ENCODE measurements at regions not wholly inside any gene's neighbourhood (a gene's known extent, or its start where the extent isn't known, plus 50 kb on each side); places are given as distances from the start of the nearest gene placed in this dataset.

GRCh38 chr12:20205854-20206253 lies 162.5 kb upstream of the PDE3A start:
- Mint-ChIP-seq H3K36me3 (ENCODE audit: low read depth) (no peaks in the 10 kb centered on the region), H3K27ac (no peak overlapping the region)

DNA sequence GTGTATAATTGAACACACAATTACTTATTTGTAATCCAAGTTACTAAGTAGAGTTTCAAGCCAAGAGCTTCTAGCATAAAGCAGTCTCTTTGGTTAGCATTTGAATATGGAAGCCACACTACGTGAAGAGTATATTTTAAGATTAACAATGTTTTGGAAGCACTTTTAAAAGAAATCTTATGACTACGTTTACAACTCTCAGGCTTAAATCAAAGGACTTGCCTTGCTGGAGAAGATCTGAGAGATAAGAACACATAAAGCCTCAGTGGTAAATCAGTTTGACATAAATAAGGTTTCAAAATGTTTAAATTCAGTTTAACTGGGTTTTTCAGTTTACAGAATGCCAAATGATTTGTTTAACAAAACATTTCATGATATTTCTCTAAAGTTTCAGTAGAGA lies 161.9 kb upstream of the PDE3A start:
- H3K27ac Mint-ChIP-seq, result no peak overlapping the region
- no peaks in the 10 kb centered on the region for H3K9me3 Mint-ChIP-seq
- DNase-seq (ENCODE audit: low spot score), result no peak
- H3K27me3 Mint-ChIP-seq (ENCODE audit: low read depth), result no peaks in the 10 kb centered on the region
- H3K4me1 Mint-ChIP-seq (ENCODE audit: low read depth), result no peaks in the 10 kb centered on the region
- intact Hi-C loops (cut with micrococcal nuclease), result no loop called here
- H3K36me3 Mint-ChIP-seq (ENCODE audit: low read depth), result no peaks in the 10 kb centered on the region
- H3K4me3 Mint-ChIP-seq (ENCODE audit: low read depth), result no peak overlapping the region

More at GRCh38 chr12:20205854-20206253, 162.5 kb upstream of the PDE3A start:
- no peak for DNase-seq (ENCODE audit: low spot score)
- no peak overlapping the region for H3K4me3 Mint-ChIP-seq (ENCODE audit: low read depth)
- H3K4me1 Mint-ChIP-seq (ENCODE audit: low read depth), result no peaks in the 10 kb centered on the region
- intact Hi-C loops (cut with micrococcal nuclease), result no loop called here
- H3K9me3 Mint-ChIP-seq, result no peaks in the 10 kb centered on the region
- H3K27me3 Mint-ChIP-seq (ENCODE audit: low read depth), result no peaks in the 10 kb centered on the region

GRCh38 chr12:20210621-20211215 lies 157.6 kb upstream of the PDE3A start:
- Mint-ChIP-seq H3K4me3 (ENCODE audit: low read depth) (no peak overlapping the region), H3K9me3 (no peaks in the 10 kb centered on the region), H3K4me1 (ENCODE audit: low read depth) (no peaks in the 10 kb centered on the region), H3K27ac (no peak overlapping the region), H3K27me3 (ENCODE audit: low read depth) (no peaks in the 10 kb centered on the region), H3K36me3 (ENCODE audit: low read depth) (no peaks in the 10 kb centered on the region)
- intact Hi-C loops (cut with micrococcal nuclease), result no loop called here
- DNase-seq (ENCODE audit: low spot score), result no peak

DNA sequence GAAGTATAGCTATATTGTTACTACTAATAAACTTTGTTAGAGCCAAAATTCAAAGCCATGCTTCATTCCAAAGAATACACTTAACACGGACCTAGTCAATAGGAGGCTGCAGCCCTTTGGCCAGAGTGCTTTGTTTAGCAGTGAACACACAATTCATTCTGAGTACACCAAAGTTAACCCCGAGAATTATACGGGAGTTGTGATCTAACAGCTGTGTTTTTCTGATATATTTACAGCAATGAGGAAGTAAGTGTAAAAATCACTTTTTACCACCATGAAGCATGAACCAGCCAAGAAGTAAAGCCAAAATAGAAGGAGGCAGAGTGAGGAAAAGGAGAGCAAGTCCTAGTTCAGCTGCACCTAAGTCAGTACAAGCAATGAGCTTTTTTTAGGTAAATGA lies 156.8 kb upstream of the PDE3A start:
- no peak overlapping the region for H3K4me3 Mint-ChIP-seq (ENCODE audit: low read depth)
- no peaks in the 10 kb centered on the region for H3K36me3 Mint-ChIP-seq (ENCODE audit: low read depth)
- no peak for DNase-seq (ENCODE audit: low spot score)
- H3K27me3 Mint-ChIP-seq (ENCODE audit: low read depth), result no peaks in the 10 kb centered on the region
- intact Hi-C loops (cut with micrococcal nuclease), result no loop called here
- H3K9me3 Mint-ChIP-seq, result peaks cover 6% of the 10 kb centered on the region
- no peaks in the 10 kb centered on the region for H3K4me1 Mint-ChIP-seq (ENCODE audit: low read depth)
- no peak overlapping the region for H3K27ac Mint-ChIP-seq

DNA sequence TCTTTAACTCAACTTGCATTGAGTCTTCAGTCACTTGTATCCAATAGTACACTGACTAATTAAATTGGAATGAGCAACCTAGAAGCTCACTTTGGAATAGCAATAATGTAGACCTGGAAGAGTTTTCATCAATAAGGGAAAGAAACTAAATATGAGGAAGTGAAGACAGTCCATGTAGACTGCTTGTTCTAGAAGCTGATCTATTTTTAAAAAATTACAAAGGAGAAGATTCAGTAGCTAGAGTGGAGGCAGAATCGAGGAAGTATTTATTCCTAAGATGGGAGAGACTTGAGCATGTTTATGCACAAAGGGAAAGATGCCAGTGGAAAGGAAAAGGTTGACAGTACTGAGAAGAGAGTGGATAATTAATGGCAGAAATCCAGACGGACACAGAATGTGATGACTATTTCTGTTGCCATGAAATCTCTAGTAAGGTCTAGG lies 156.3 kb upstream of the PDE3A start:
- intact Hi-C loops (cut with micrococcal nuclease), result no loop called here
- no peaks in the 10 kb centered on the region for H3K36me3 Mint-ChIP-seq (ENCODE audit: low read depth)
- no peak overlapping the region for H3K27ac Mint-ChIP-seq
- H3K4me3 Mint-ChIP-seq (ENCODE audit: low read depth), result no peak overlapping the region
- H3K4me1 Mint-ChIP-seq (ENCODE audit: low read depth), result no peaks in the 10 kb centered on the region
- DNase-seq (ENCODE audit: low spot score), result no peak
- H3K27me3 Mint-ChIP-seq (ENCODE audit: low read depth), result no peaks in the 10 kb centered on the region
- peaks cover 6% of the 10 kb centered on the region for H3K9me3 Mint-ChIP-seq

GRCh38 chr12:20212658-20213555 lies 155.4 kb upstream of the PDE3A start:
- no peaks in the 10 kb centered on the region for H3K36me3 Mint-ChIP-seq (ENCODE audit: low read depth)
- no peaks in the 10 kb centered on the region for H3K27me3 Mint-ChIP-seq (ENCODE audit: low read depth)
- intact Hi-C loops (cut with micrococcal nuclease), result no loop called here
- no peaks in the 10 kb centered on the region for H3K4me1 Mint-ChIP-seq (ENCODE audit: low read depth)
- DNase-seq (ENCODE audit: low spot score), result no peak
- no peak overlapping the region for H3K4me3 Mint-ChIP-seq (ENCODE audit: low read depth)
- H3K9me3 Mint-ChIP-seq, result peaks cover 9% of the 10 kb centered on the region
- no peak overlapping the region for H3K27ac Mint-ChIP-seq

GRCh38 chr12:20213723-20214625 lies 154.4 kb upstream of the PDE3A start:
- H3K4me1 Mint-ChIP-seq (ENCODE audit: low read depth), result no peaks in the 10 kb centered on the region
- no peaks in the 10 kb centered on the region for H3K36me3 Mint-ChIP-seq (ENCODE audit: low read depth)
- no peak for DNase-seq (ENCODE audit: low spot score)
- H3K27ac Mint-ChIP-seq, result no peak overlapping the region
- H3K9me3 Mint-ChIP-seq, result peaks cover 9% of the 10 kb centered on the region
- intact Hi-C loops (cut with micrococcal nuclease), result no loop called here
- H3K4me3 Mint-ChIP-seq (ENCODE audit: low read depth), result no peak overlapping the region
- H3K27me3 Mint-ChIP-seq (ENCODE audit: low read depth), result no peaks in the 10 kb centered on the region

GRCh38 chr12:20220339-20220738 lies 148.0 kb upstream of the PDE3A start:
- no peak for DNase-seq (ENCODE audit: low spot score)
- Mint-ChIP-seq H3K27ac (no peak overlapping the region), H3K27me3 (ENCODE audit: low read depth) (no peaks in the 10 kb centered on the region), H3K36me3 (ENCODE audit: low read depth) (no peaks in the 10 kb centered on the region), H3K4me1 (ENCODE audit: low read depth) (no peaks in the 10 kb centered on the region), H3K4me3 (ENCODE audit: low read depth) (no peak overlapping the region), H3K9me3 (peaks cover 9% of the 10 kb centered on the region)
- intact Hi-C loops (cut with micrococcal nuclease), result loop anchor here (5.0 kb wide), 1 partner anchor 483 kb away; no protein-coding TSS in a partner anchor

DNA sequence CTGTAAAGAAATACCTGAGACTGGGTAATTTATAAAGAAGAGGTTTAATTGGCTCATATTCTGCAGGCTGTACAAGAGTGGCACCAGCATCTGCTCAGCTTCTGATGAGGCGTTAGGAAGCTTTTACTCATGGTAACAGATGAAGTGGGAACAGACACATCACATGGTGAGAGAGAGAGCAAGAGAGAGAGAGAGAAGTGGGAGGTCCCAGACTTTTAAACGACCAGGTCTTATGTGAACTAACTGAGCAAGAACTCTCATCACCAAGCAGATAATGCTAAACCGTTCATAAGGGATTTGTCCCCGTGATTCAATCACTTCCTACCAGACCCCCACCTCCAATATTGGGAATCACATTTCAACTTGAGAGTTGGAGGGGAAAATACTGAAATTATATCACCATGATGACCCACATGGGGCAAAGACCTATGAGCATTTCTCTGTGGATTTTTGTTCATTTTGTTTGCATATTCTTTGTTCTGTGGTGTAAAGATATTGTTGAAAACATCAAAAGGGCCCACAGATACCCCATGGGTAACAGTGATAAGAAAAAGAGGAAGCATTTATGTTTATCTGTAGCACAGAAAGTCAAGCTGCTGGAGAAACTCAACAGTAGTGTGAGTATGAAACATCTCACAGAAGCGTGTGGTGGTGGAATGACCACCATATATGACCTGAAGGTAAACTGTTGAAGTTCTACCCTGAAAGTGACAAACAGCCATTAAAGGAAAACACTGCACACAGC lies 135.2 kb upstream of the PDE3A start:
- Mint-ChIP-seq H3K27me3 (ENCODE audit: low read depth) (no peaks in the 10 kb centered on the region), H3K27ac (no peak overlapping the region), H3K9me3 (peaks cover 43% of the 10 kb centered on the region), H3K4me3 (ENCODE audit: low read depth) (no peak overlapping the region), H3K4me1 (ENCODE audit: low read depth) (no peaks in the 10 kb centered on the region), H3K36me3 (ENCODE audit: low read depth) (no peaks in the 10 kb centered on the region)
- DNase-seq (ENCODE audit: low spot score), result no peak
- intact Hi-C loops (cut with micrococcal nuclease), result no loop called here

DNA sequence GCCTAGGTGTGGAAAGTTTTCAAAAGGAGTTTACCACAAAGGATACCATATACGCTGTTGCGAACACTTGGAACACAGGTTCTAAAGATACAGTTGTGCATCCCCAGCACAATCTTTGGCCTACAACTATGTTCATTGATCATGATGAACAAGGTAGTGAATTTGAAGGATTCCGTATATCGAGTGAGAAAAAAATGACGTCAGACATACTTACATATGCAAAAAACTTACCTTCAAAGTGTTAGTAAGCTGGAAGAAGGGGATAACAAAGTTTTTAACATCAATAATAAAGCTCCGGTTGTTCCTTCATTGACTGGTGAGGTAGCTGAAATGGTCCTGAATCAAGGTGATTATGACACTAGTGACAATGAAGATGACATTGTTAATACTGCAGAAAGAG lies 133.9 kb upstream of the PDE3A start:
- no peaks in the 10 kb centered on the region for H3K27me3 Mint-ChIP-seq (ENCODE audit: low read depth)
- H3K4me1 Mint-ChIP-seq (ENCODE audit: low read depth), result no peaks in the 10 kb centered on the region
- no peak for DNase-seq (ENCODE audit: low spot score)
- no peaks in the 10 kb centered on the region for H3K36me3 Mint-ChIP-seq (ENCODE audit: low read depth)
- H3K9me3 Mint-ChIP-seq, result peaks cover 43% of the 10 kb centered on the region
- intact Hi-C loops (cut with micrococcal nuclease), result no loop called here
- H3K27ac Mint-ChIP-seq, result no peak overlapping the region
- no peak overlapping the region for H3K4me3 Mint-ChIP-seq (ENCODE audit: low read depth)

DNA sequence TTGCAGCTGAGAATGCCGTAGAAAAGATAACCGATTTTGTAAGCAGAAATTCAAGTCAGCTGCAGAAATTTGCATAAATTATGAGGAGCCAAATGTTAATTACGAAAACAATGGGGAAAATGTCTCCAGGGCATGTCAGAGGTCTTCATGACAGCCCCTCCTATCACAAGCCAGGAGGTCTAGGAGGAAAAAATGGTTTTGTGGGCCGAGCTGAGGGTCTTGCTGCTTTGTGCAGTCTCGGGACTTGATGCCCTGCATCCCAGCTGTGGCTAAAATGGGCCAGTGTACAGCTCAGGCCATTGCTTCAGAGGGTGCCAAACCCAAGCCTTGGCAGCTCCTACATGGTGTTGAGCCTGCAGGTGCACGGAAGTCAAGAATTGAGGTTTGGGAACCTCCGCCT lies 131.2 kb upstream of the PDE3A start:
- Mint-ChIP-seq H3K4me3 (ENCODE audit: low read depth) (no peak overlapping the region), H3K27me3 (ENCODE audit: low read depth) (no peaks in the 10 kb centered on the region), H3K36me3 (ENCODE audit: low read depth) (no peaks in the 10 kb centered on the region), H3K4me1 (ENCODE audit: low read depth) (no peaks in the 10 kb centered on the region), H3K27ac (no peak overlapping the region), H3K9me3 (peaks cover 32% of the 10 kb centered on the region)
- intact Hi-C loops (cut with micrococcal nuclease), result no loop called here
- DNase-seq (ENCODE audit: low spot score), result no peak

- H3K4me3 Mint-ChIP-seq (ENCODE audit: low read depth), result no peak overlapping the region
- H3K4me1 Mint-ChIP-seq (ENCODE audit: low read depth), result no peaks in the 10 kb centered on the region
- H3K27me3 Mint-ChIP-seq (ENCODE audit: low read depth), result no peaks in the 10 kb centered on the region
- no peak overlapping the region for H3K27ac Mint-ChIP-seq
- DNase-seq (ENCODE audit: low spot score), result no peak
- H3K36me3 Mint-ChIP-seq (ENCODE audit: low read depth), result no peaks in the 10 kb centered on the region
- H3K9me3 Mint-ChIP-seq, result no peaks in the 10 kb centered on the region
- intact Hi-C loops (cut with micrococcal nuclease), result no loop called here
Observed at GRCh38 chr12:20245491-20245890, 122.8 kb upstream of the PDE3A start.
